HG03442 (cell line): ENCODE measurements at regions not wholly inside any gene's neighbourhood (a gene's known extent, or its start where the extent isn't known, plus 50 kb on each side); places are given as distances from the start of the nearest gene placed in this dataset.
A peak's percentile ranks its signal among the peaks of the same experiment; 100 is the strongest.

Source experiments
- ATAC-seq: cut with Tn5 transposase; IDR thresholded peaks from one replicate; pipeline ENCODE4 v1.9.1; 2021; ENCODE audit warnings: mild to moderate bottlenecking, moderate library complexity; ENCODE audit not compliant: unreplicated experiment

GRCh38 chr9:85268131-85268530 lies 473.6 kb downstream of the AGTPBP1 start:
- no peak for ATAC-seq

GRCh38 chr9:85264695-85265094 lies 477.1 kb downstream of the AGTPBP1 start:
- no peak for ATAC-seq

- no peak for ATAC-seq
These were observed 478.5 kb downstream of the AGTPBP1 start for GRCh38 chr9:85263288-85263687.

GRCh38 chr9:85262333-85262732 lies 479.4 kb downstream of the AGTPBP1 start:
- no peak for ATAC-seq

GRCh38 chr9:85260275-85260845 lies 481.4 kb downstream of the AGTPBP1 start:
- no peak for ATAC-seq

- peak; percentile 74 for ATAC-seq
These were observed 482.9 kb downstream of the AGTPBP1 start for GRCh38 chr9:85258823-85259370.

- no peak for ATAC-seq
These were observed 483.5 kb downstream of the AGTPBP1 start for GRCh38 chr9:85258236-85258635.

GRCh38 chr9:85249313-85249621 lies 492.5 kb downstream of the AGTPBP1 start:
- no peak for ATAC-seq

- no peak for ATAC-seq
These were observed 493.0 kb downstream of the AGTPBP1 start for GRCh38 chr9:85248514-85249312.

GRCh38 chr9:85246541-85246940 lies 495.2 kb downstream of the AGTPBP1 start:
- no peak for ATAC-seq

GRCh38 chr9:85244856-85245255 lies 496.9 kb downstream of the AGTPBP1 start:
- no peak for ATAC-seq

GRCh38 chr9:85243977-85244376 lies 497.8 kb downstream of the AGTPBP1 start:
- no peak for ATAC-seq

GRCh38 chr9:85237478-85237877 lies 504.3 kb downstream of the AGTPBP1 start:
- ATAC-seq = no peak

- ATAC-seq = no peak
These were observed 511.7 kb downstream of the AGTPBP1 start for GRCh38 chr9:85230081-85230480.

- no peak for ATAC-seq
These were observed 513.5 kb downstream of the AGTPBP1 start for GRCh38 chr9:85228111-85228855.

GRCh38 chr9:85225180-85225579 lies 516.6 kb downstream of the AGTPBP1 start:
- no peak for ATAC-seq

GRCh38 chr9:85224729-85225128 lies 517.0 kb downstream of the AGTPBP1 start:
- no peak for ATAC-seq

- no peak for ATAC-seq
These were observed 517.5 kb downstream of the AGTPBP1 start for GRCh38 chr9:85224301-85224700.

GRCh38 chr9:85223506-85224125 lies 518.1 kb downstream of the AGTPBP1 start:
- no peak for ATAC-seq

- ATAC-seq = no peak
These were observed 525.2 kb downstream of the AGTPBP1 start for GRCh38 chr9:85216601-85217000.

GRCh38 chr9:85215961-85216360 lies 525.8 kb downstream of the AGTPBP1 start:
- no peak for ATAC-seq
